Astrocyte (in vitro differentiated cells and primary cell): ENCODE measurements at regions not wholly inside any gene's neighbourhood (a gene's known extent, or its start where the extent isn't known, plus 50 kb on each side); places are given as distances from the start of the nearest gene placed in this dataset.

Experiments used
- EZH2 ChIP-seq: IDR thresholded peaks from 2 replicates; pipeline ENCODE4 v1.6.1; 2012; ENCODE audit warnings: mild to moderate bottlenecking, low read length, inconsistent platforms; ENCODE audit not compliant: insufficient read depth
- TF ChIP-seq, protein P1 (sequence below): IDR thresholded peaks from 2 replicates; pipeline ENCODE4 v1.5.1; 2011; ENCODE audit warnings: low read depth, mild to moderate bottlenecking, inconsistent platforms, low read length, moderate library complexity; ENCODE audit not compliant: insufficient read depth

DNA sequence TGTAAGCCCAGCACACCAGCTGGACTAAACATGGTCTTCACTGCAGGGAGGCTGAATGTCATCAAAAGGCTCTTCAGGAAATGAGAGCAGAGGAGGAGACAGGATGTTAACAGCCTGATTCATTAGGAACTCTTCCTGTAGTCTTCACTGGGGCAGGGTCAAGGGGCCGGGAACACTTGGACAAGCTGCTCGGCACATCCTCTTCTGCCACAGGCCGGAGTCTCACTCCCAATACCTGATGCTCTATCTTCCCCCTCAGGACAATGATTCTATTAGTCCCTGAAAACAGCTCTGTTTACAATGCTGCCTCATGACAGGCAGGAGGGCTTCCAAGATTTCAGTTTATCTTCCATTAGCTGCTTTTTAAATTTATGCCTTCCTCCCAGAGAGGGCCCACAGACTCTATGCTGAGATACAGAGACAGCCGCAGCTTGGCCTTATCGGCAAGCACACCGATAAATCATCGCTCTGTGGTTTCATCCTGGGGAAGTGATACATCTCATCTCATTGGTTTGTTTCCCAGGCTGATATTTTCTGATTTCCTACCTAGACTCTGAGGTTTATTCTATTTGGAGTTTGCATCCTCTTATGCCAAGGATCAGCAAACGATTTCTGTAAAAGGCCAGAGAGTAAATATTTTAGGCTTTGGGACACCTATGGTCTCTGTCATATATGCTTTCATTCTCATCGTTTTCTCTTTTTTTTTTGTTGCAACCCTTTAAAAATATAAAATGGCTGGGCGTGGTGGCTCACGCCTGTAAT lies 214.0 kb upstream of the ASIC2 start:
- TF ChIP-seq, protein P1, sequence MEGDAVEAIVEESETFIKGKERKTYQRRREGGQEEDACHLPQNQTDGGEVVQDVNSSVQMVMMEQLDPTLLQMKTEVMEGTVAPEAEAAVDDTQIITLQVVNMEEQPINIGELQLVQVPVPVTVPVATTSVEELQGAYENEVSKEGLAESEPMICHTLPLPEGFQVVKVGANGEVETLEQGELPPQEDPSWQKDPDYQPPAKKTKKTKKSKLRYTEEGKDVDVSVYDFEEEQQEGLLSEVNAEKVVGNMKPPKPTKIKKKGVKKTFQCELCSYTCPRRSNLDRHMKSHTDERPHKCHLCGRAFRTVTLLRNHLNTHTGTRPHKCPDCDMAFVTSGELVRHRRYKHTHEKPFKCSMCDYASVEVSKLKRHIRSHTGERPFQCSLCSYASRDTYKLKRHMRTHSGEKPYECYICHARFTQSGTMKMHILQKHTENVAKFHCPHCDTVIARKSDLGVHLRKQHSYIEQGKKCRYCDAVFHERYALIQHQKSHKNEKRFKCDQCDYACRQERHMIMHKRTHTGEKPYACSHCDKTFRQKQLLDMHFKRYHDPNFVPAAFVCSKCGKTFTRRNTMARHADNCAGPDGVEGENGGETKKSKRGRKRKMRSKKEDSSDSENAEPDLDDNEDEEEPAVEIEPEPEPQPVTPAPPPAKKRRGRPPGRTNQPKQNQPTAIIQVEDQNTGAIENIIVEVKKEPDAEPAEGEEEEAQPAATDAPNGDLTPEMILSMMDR: no peak
- TF ChIP-seq EZH2: no peak
